Muscle layer of colon (tissue), 2 donors: ENCODE measurements at regions not wholly inside any gene's neighbourhood (a gene's known extent, or its start where the extent isn't known, plus 50 kb on each side); places are given as distances from the start of the nearest gene placed in this dataset.

Source experiments
- H3K27ac ChIP-seq: one replicate; pipeline ENCODE4 v1.7.0; 2013; ENCODE audit warnings: low read depth, mild to moderate bottlenecking, low read length, moderate library complexity
- H3K27me3 ChIP-seq, 2 donors: one replicate each; pipeline ENCODE4 v1.7.0; 2013; ENCODE audit warnings: low read length in 2 of 2, mild to moderate bottlenecking in 2 of 2; ENCODE audit not compliant: insufficient read depth in 2 of 2, control insufficient read depth in 1 of 2
- H3K36me3 ChIP-seq: one replicate; pipeline ENCODE4 v1.7.0; 2013; ENCODE audit warnings: mild to moderate bottlenecking, low read length; ENCODE audit not compliant: insufficient read depth
- H3K4me1 ChIP-seq: one replicate; pipeline ENCODE4 v1.7.0; 2013; ENCODE audit warnings: mild to moderate bottlenecking, low read length; ENCODE audit not compliant: insufficient read depth
- H3K4me3 ChIP-seq, 2 donors: one replicate each; pipeline ENCODE4 v1.7.0; 2013; ENCODE audit warnings: low read length in 2 of 2, low read depth in 1 of 2, mild to moderate bottlenecking in 1 of 2, moderate library complexity in 1 of 2
- H3K9ac ChIP-seq: one replicate; pipeline ENCODE4 v1.7.0; 2013; ENCODE audit warnings: low read length
- H3K9me3 ChIP-seq: one replicate; pipeline ENCODE4 v1.7.0; 2013; ENCODE audit warnings: mild to moderate bottlenecking, low read length
- donor health status: abdominal sarcoma.
- donor health status: Adenocarcinoma of cecum.

- Histone ChIP-seq H3K27me3 (no peaks in the 10 kb centered on the region), H3K27ac (no peak overlapping the region), H3K9me3 (no peaks in the 10 kb centered on the region), H3K9ac (no peak overlapping the region), H3K4me1 (no peaks in the 10 kb centered on the region), H3K4me3 (no peak overlapping the region), H3K36me3 (no peaks in the 10 kb centered on the region)
These were observed 285.1 kb downstream of the MEX3B start for GRCh38 chr15:81760686-81761085.

GRCh38 chr15:81758818-81759284 is 287.0 kb downstream of the MEX3B start:
- H3K4me3 ChIP-seq = no peak overlapping the region
- H3K27me3 ChIP-seq = no peaks in the 10 kb centered on the region
- no peak overlapping the region for H3K27ac ChIP-seq
- no peak overlapping the region for H3K9ac ChIP-seq
- no peaks in the 10 kb centered on the region for H3K36me3 ChIP-seq
- H3K9me3 ChIP-seq = no peaks in the 10 kb centered on the region
- peaks cover 5% of the 10 kb centered on the region for H3K4me1 ChIP-seq

GRCh38 chr15:81755626-81756025 is 290.2 kb downstream of the MEX3B start:
- Histone ChIP-seq H3K27me3 (no peaks in the 10 kb centered on the region), H3K36me3 (no peaks in the 10 kb centered on the region), H3K27ac (no peak overlapping the region), H3K9me3 (no peaks in the 10 kb centered on the region), H3K4me1 (peaks cover 23% of the 10 kb centered on the region), H3K9ac (no peak overlapping the region), H3K4me3 (no peak overlapping the region)

- no peaks in the 10 kb centered on the region for H3K36me3 ChIP-seq
- no peak overlapping the region for H3K27ac ChIP-seq
- peaks cover 23% of the 10 kb centered on the region for H3K4me1 ChIP-seq
- no peaks in the 10 kb centered on the region for H3K9me3 ChIP-seq
- no peak overlapping the region for H3K9ac ChIP-seq
- no peak overlapping the region for H3K4me3 ChIP-seq
- no peaks in the 10 kb centered on the region for H3K27me3 ChIP-seq
These were observed 291.7 kb downstream of the MEX3B start for GRCh38 chr15:81754078-81754477.

GRCh38 chr15:81752974-81753373 is 292.8 kb downstream of the MEX3B start:
- Histone ChIP-seq H3K4me3 (no peak overlapping the region), H3K27me3 (no peaks in the 10 kb centered on the region), H3K9me3 (no peaks in the 10 kb centered on the region), H3K4me1 (peaks cover 23% of the 10 kb centered on the region), H3K9ac (no peak overlapping the region), H3K27ac (no peak overlapping the region), H3K36me3 (no peaks in the 10 kb centered on the region)

GRCh38 chr15:81752546-81752942 is 293.3 kb downstream of the MEX3B start:
- Histone ChIP-seq H3K27me3 (no peaks in the 10 kb centered on the region), H3K4me1 (peaks cover 23% of the 10 kb centered on the region), H3K27ac (no peak overlapping the region), H3K9me3 (no peaks in the 10 kb centered on the region), H3K36me3 (no peaks in the 10 kb centered on the region), H3K9ac (no peak overlapping the region), H3K4me3 (no peak overlapping the region)

- Histone ChIP-seq H3K9me3 (no peaks in the 10 kb centered on the region), H3K27ac (no peak overlapping the region), H3K9ac (no peak overlapping the region), H3K36me3 (no peaks in the 10 kb centered on the region), H3K27me3 (no peaks in the 10 kb centered on the region), H3K4me3 (no peak overlapping the region), H3K4me1 (peaks cover 23% of the 10 kb centered on the region)
These were observed 293.8 kb downstream of the MEX3B start for GRCh38 chr15:81751816-81752545.

GRCh38 chr15:81751256-81751655 is 294.6 kb downstream of the MEX3B start:
- Histone ChIP-seq H3K4me1 (peaks cover 23% of the 10 kb centered on the region), H3K36me3 (no peaks in the 10 kb centered on the region), H3K27me3 (no peaks in the 10 kb centered on the region), H3K9ac (no peak overlapping the region), H3K27ac (no peak overlapping the region), H3K9me3 (no peaks in the 10 kb centered on the region), H3K4me3 (no peak overlapping the region)

- H3K27ac ChIP-seq = no peak overlapping the region
- H3K9me3 ChIP-seq = no peaks in the 10 kb centered on the region
- no peaks in the 10 kb centered on the region for H3K36me3 ChIP-seq
- H3K9ac ChIP-seq = no peak overlapping the region
- H3K27me3 ChIP-seq = no peaks in the 10 kb centered on the region
- peaks cover 23% of the 10 kb centered on the region for H3K4me1 ChIP-seq
- no peak overlapping the region for H3K4me3 ChIP-seq
These were observed 296.0 kb downstream of the MEX3B start for GRCh38 chr15:81749716-81750375.

GRCh38 chr15:81747482-81747881 is 298.3 kb downstream of the MEX3B start:
- Histone ChIP-seq H3K36me3 (no peaks in the 10 kb centered on the region), H3K9ac (no peak overlapping the region), H3K27ac (no peak overlapping the region), H3K4me1 (peaks cover 8% of the 10 kb centered on the region), H3K9me3 (no peaks in the 10 kb centered on the region), H3K4me3 (no peak overlapping the region), H3K27me3 (no peaks in the 10 kb centered on the region)

GRCh38 chr15:81747026-81747425 is 298.8 kb downstream of the MEX3B start:
- no peak overlapping the region for H3K9ac ChIP-seq
- H3K9me3 ChIP-seq = no peaks in the 10 kb centered on the region
- H3K36me3 ChIP-seq = no peaks in the 10 kb centered on the region
- no peaks in the 10 kb centered on the region for H3K27me3 ChIP-seq
- peaks cover 4% of the 10 kb centered on the region for H3K4me1 ChIP-seq
- no peak overlapping the region for H3K4me3 ChIP-seq
- H3K27ac ChIP-seq = no peak overlapping the region

- no peaks in the 10 kb centered on the region for H3K9me3 ChIP-seq
- H3K36me3 ChIP-seq = no peaks in the 10 kb centered on the region
- H3K27me3 ChIP-seq = no peaks in the 10 kb centered on the region
- H3K27ac ChIP-seq = no peak overlapping the region
- no peak overlapping the region for H3K9ac ChIP-seq
- H3K4me1 ChIP-seq = no peaks in the 10 kb centered on the region
- H3K4me3 ChIP-seq = no peak overlapping the region
These were observed 301.5 kb downstream of the MEX3B start for GRCh38 chr15:81744364-81744763.
